ENCODE measurements at regions not wholly inside any gene's neighbourhood (a gene's known extent, or its start where the extent isn't known, plus 50 kb on each side); places are given as distances from the start of the nearest gene placed in this dataset.

DNA sequence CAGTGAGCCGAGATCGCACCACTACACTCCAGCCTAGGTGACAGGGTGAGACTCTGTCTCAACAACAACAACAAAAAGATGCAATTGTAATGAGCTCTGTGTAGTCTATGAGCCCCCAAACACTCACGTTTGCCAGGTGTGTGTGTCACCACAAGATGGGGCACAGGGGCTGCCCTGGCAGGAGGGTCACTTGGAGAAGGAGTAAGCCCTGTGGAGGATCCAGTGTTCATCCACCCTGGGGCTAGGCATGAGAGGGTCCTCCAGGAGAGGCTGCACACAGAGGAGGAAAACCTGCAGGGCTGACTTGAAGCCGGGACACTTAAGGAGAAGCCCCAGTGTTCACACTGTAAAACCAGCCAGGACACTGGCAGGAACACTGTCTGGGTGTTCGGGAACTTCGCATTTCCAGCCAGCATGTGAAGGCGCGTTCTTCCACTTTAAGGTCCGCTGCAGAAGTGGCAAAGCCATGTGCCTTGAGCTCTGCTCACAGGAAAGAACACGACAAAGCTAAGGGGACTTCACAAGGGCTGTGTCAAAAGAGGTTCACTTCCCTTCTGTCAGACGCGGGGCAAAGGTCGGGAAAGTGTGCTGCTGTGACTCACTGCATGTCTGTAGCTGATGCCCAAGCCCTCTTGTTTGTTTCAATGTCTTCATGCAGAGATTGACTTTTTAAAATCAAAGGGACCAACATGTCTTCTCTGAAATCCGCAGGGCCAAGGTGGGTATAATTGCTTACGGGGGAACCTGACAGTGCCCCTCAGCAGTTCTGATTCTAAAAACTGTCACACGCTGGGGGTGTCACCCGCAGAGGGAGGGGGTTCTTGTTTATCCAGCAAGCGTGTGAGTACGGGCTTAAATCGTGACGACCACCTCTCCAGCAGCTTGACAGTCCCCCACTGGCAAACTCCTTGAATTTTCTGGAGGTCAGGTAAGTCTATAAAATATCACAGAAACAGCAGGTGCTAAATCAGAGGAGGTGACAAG, 102.8 kb downstream of the RIPK4 start:
- TF ChIP-seq CTCF (IDR thresholded peaks at IDR 0.05; ENCODE audit: low read depth, low read length): no peak

GRCh38 chr21:41662761-41663160, 104.1 kb downstream of the RIPK4 start:
- no peak overlapping the region for H3K4me3 ChIP-seq (ENCODE audit: low read depth, low read length)
- no peak for DNase-seq (ENCODE audit: low read depth, low spot score)
- no peak for TF ChIP-seq CTCF (IDR thresholded peaks at IDR 0.05; ENCODE audit: low read depth, low read length)
- in situ Hi-C loops (cut with HindIII; ENCODE audit: low sequenced_read_pairs): no loop called here

More for the DNA sequence above, 102.8 kb downstream of the RIPK4 start:
- in situ Hi-C loops (cut with HindIII; ENCODE audit: low sequenced_read_pairs): no loop called here
- peak; percentile 14 for DNase-seq (ENCODE audit: low read depth, low spot score)
- no peak overlapping the region for H3K4me3 ChIP-seq (ENCODE audit: low read depth, low read length)

DNA sequence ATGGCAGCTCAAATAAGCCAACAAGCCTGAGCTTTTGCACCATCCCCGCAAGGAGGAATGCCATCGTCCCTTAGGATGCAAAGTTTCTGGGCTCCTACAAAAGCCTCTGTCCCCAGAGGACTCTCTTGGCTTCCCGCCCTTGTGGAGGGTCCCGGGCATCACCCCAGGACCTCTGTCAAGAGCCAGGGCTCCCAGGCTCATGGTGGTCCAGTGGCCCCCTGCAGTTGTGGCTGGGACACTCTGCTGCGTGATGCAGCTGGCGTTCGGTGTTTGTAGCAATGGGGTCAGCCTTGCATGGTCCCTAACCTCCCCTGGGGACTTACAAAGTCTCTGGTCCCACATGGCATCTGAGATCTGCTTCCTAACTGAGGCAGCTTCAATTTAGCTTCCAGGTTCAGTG, 104.7 kb downstream of the RIPK4 start:
- no peak for DNase-seq (ENCODE audit: low read depth, low spot score)
- no peak overlapping the region for H3K4me3 ChIP-seq (ENCODE audit: low read depth, low read length)
- in situ Hi-C loops (cut with HindIII; ENCODE audit: low sequenced_read_pairs): no loop called here
- no peak for TF ChIP-seq CTCF (IDR thresholded peaks at IDR 0.05; ENCODE audit: low read depth, low read length)

- in situ Hi-C loops (cut with HindIII; ENCODE audit: low sequenced_read_pairs): no loop called here
- DNase-seq (ENCODE audit: low read depth, low spot score): no peak
- TF ChIP-seq CTCF (IDR thresholded peaks at IDR 0.05; ENCODE audit: low read depth, low read length): no peak
- H3K4me3 ChIP-seq (ENCODE audit: low read depth, low read length): no peak overlapping the region
These were observed 106.1 kb downstream of the RIPK4 start for GRCh38 chr21:41660748-41661147.

DNA sequence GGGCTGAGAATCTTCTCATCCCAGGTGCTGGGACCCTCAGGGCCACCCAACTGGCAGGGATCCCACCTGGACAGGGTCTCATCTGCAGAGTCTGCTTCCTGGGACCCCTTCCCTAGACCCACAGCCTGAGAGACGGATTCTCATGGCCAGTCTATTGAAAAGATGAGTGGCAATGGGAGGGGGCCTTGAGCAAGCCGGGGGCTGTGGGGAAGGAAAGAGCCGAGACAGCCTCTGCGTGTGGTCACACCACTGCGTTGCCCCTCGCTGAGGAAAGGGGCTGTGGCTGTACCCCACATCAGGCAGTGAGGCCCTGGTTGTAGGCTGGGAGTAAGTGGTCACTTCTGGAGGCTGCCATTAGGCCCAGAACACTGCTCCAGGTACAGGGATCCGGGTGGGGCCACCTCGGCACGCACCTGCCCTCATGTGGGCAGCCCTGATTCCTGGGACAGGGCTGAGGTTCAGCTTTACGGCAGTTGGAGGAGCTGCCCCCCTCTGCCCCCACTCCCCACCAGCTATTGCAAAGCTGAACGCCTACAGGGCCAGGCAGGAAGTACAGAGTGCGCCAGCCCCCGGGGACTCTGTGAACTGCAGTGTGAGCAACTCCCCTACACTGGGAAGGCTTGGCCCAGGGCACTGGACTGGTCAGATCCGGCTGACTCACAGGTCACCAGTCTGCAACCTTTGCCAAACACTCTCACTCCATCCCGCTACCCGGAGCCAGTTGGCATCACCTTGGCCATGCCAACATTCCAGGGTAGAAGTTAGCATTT, 106.9 kb downstream of the RIPK4 start:
- peak; percentile 13 for DNase-seq (ENCODE audit: low read depth, low spot score)

More for the DNA sequence above, 106.9 kb downstream of the RIPK4 start:
- TF ChIP-seq CTCF (IDR thresholded peaks at IDR 0.05; ENCODE audit: low read depth, low read length): peak; percentile 30
- in situ Hi-C loops (cut with HindIII; ENCODE audit: low sequenced_read_pairs): no loop called here
- no peak overlapping the region for H3K4me3 ChIP-seq (ENCODE audit: low read depth, low read length)
